Urothelium cell line (cell line): ENCODE measurements at regions not wholly inside any gene's neighbourhood (a gene's known extent, or its start where the extent isn't known, plus 50 kb on each side); places are given as distances from the start of the nearest gene placed in this dataset.

ENCODE experiments used
- DNase-seq: peaks from one replicate; pipeline ENCODE4 v3.0.0; 2011; ENCODE audit warnings: low spot score, mixed read lengths
- FAIRE-seq: peaks from 2 replicates; lab custom pipeline; 2011; peaks lifted over from hg19 to GRCh38; lab: Jason Lieb, UNC

DNA sequence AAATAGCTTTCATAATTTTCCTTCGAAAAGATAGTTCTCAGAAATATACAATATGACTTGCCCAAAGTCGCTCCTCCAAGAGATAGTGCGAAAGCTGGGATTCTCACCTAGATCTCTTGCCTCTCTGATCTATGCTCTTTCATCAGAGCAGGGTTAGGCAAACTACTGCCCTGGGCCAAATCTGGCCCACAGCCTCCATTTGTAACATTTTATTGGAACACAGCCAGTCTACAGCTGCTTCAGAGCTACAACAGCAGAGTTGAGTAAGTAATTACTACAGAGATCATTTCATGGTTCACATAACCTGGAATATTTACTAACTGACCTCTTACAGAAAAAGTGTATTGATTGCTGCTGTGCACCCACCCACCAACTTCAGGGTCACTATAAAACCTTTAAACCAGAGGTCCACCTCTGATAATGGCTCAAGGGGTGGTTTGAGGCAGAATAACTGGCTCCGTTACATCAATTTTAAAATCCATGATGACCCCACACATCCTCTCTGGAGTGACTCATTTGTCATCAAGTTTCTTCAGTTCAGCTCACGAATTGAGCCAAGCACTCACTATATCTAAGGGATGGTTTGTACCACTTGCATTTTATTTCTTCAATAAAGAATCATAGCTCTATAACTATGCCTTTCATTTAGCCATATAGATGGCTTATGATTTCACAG is 1019.0 kb downstream of the XPNPEP1 start:
- no peak for FAIRE-seq

DNA sequence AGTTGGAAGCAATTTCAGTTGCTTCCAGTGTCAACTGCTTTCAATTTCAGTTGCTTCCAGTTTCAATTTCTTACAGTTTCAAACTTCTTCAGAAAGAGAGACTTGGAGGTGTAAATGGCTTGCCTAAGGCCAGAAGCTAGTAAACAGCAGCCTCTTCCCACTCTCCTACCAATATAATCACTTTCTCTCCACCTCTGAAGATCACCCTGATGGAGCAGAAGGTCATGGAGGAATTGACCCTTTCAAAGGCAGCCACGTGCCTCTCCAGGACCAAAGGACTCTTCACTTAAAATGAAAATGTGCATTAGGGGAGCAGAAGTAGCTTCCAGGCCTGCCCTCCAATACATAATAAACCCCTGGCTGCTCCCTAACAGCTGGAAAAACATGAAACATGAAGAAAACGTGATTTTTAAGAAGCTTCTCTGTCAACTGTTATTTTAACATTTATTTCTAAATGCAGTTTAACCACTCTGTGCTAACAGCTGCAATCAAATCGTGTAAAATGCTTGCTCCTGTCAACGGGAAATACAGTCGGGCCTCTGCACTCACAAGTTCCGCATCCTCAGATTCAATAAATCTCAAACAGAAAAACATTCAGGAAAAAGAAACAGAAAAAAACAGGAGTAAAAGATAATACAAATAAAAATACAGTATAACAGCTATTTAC is 1020.6 kb downstream of the XPNPEP1 start:
- no peak for FAIRE-seq

More for the DNA sequence above, 1019.0 kb downstream of the XPNPEP1 start:
- no peak for DNase-seq

DNA sequence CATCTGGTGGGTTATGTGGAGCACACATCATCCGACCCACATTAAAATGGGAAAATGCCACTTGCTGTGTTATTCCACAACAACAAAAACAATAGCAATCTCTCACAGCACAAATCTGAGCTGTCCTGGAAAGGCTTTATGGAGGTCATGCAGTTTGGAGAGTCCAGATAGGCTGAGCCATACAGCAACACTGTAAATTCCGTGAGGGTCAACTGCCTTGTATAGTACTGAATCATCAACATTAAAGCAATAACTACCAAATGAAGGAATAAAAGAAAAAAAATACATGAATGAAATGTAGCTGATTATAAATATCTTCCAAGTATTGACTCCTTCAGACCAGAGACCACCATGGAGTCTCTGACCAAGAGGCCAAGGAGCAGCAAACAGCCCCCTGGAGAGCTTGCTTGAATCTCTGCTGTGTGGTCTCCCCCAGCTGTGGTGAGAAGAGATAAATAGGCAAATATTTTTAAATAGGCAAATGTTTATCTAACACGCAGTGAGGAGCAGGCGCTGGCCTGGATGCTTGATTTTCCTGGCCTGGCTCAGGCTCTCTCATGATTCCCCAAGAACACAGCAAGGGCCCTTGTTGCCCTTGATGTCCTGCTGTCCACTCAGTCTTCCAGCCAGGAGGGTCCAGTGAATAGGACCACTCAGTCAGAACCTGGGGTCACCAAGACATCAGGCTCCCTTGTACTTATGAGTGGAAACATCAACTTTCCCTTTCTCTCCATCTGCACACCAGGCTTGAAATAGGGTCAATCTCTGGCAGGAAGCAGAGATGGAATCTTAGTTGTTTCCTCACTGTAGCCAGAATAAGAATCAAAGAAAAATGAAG is 1021.3 kb downstream of the XPNPEP1 start:
- DNase-seq, result no peak
- no peak for FAIRE-seq

More for the DNA sequence above, 1020.6 kb downstream of the XPNPEP1 start:
- DNase-seq, result no peak

DNA sequence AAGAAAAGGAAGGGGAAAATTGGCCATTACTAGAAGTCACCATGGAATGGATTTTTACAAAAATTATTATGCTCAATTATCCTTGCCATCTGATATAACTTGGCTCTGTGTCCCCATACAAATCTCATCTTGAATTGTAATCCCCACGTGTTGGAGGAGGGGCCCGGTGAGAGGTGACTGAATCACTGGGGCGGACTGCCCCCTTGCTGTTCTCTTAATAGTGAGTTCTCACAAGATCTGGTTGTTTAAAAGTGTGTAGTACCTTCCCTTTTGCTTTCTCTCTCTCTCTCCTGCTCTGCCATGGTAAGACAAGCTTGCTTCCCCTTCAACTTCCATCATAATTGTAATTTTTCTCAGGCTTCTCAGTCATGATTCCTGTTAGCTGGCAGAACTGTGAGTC is 1023.6 kb downstream of the XPNPEP1 start:
- DNase-seq (no peak), FAIRE-seq (no peak)

DNA sequence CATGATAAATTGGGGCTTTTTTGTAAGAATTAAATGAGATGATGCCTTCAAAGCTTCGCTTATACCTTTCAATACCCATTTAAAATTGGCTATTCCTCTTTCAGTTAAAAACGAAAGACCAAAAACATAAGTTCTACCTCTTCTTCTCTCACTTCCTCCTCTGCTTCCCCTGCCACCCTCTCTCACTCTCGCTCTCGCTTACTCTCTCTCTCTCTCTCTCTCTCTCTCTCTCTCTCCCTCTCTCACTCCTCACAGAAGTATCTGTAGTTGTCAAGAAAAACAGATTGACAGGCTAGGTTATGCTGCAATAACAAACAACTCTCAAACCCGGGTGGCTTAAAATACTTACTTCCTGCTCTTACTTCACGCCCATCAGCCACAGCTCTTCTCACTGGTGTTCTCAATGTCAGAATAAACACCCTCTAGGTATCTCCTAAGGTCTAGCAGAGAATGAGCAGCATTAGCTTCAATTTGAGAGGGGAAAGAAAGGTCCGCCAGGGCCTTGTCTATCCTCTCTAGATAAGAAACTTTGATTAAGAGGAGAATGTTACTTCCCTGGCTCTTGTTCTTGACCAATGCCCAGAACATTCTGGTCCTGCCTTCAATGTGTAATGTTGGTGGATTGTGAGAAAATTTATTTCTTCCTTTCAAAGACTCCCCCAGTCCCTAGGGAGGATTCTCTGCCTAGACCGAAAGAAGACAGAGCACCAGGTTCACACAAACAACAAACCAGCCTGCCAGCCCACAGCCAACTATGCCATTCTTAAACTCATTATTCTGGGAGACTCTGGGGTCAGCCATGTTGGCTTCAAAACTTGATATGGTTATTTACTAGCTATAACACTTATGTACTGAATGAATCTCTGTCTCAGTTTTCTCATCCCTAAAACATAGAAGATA is 1028.7 kb downstream of the XPNPEP1 start:
- FAIRE-seq (no peak), DNase-seq (no peak)

DNA sequence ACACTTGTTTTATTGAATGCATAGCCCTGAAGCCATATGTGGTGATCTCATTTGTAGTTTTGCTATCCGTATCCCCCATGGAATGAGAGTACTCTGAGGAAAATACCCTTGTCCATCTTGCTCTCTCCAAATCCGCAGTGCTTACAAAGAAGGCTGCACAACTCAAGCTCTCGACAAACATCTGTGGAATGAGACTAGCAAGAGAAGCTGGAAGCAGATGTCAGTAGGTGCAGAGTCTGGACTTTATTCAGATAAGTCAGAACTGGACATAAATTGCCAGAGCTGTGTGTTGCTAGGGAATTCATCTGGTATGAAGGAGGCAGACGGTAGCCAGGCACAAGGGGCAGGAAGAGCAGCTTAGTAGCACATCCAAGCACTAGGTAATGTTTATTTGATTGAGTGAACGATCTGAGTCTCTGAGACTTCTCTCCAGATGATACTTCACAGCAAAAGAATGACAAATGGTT is 1046.2 kb downstream of the XPNPEP1 start:
- no peak for DNase-seq
- FAIRE-seq, result no peak

DNA sequence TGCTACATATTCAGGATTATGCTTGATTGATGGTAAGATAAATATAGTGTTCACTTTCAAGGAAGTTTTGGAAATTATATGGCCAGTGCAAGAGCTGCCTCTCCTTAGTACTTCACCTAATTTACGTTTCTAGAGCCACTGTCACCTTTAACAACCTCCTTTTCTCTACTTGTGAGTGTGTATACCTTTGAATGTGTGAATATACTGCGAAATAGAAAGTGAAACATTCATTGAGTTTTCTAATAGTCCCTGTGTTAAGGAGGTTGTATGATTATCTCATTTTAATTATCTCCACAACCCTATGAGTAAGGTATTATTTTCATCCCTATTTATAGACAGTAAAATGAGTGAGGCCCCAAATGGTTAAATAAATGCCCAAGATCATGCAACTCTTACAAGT is 1050.5 kb downstream of the XPNPEP1 start:
- FAIRE-seq, result no peak
- DNase-seq, result no peak

DNA sequence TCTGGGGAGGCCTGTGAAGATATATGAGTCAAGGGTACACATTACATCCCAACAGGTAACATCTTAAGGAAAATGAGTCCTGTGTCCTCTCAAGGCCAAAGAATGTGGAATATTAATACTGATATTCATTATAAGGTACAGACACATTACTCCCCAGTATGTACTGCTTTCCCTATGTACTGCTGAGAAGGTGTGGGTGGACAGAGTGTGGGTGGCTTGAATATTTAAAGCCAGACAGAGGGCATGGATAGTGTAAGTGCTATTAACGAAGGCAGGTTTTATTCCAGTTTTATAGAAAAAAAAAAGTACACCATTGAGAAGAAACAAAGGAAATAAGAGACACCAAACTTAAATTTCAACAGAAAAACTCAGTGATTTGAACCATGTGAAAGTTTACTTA is 1054.4 kb downstream of the XPNPEP1 start:
- FAIRE-seq, result no peak
- no peak for DNase-seq

DNA sequence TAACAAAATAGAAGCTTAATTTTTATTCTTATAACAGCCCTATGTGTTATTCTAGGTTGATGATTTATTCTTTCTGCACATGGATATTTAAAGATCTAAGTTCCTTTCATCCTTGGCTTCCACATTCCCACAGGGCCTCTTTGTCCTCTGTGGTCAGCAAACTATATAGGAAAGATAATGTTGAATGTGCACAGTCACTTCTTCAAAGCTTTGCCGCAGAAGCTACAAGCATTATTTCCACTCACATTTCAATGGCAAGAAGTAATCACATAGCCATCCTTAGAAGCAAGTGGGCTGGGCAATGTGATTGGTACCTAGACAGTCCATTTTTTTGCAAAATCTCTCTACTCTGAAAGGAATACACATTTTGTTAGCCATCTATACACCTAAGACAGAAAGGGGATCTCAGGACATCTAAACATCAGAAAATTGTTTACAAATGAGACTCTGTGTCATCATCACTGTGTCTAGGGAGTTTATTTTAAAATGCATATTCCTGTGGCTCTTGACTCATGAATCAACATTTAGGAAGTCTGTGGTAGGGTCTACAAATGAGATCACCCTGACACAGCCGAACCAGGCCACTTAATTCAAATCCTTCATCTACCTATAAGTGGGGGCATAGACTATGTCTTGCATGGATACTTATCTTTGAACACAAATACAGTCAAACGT is 1060.5 kb downstream of the XPNPEP1 start:
- no peak for DNase-seq
- FAIRE-seq, result no peak

DNA sequence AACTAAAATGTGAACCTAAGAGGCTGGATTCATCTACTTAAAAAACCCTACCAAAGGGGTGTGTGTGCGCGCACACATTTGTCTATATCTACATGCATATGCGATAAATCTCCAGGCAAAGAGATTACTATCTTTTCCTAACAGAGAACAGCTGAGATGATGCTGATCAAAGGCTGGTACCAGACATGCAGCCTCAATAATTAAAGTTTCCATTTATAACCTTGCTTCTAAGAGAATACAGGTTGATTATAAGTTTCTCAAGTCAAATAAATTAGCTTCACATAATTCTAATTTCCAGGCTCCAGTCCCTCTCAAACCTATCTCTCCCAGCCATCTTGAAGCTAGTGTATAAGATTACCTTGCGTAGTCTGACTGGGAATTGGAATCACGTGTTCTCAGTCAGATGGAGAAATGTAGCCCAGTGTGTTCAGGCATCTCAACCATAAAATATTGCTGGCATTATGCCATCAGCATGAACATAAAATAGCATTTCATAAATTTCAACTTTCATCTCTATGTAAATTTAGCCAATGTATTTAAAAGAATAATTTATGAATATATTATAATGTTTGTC is 1062.0 kb downstream of the XPNPEP1 start:
- no peak for DNase-seq
- no peak for FAIRE-seq

DNA sequence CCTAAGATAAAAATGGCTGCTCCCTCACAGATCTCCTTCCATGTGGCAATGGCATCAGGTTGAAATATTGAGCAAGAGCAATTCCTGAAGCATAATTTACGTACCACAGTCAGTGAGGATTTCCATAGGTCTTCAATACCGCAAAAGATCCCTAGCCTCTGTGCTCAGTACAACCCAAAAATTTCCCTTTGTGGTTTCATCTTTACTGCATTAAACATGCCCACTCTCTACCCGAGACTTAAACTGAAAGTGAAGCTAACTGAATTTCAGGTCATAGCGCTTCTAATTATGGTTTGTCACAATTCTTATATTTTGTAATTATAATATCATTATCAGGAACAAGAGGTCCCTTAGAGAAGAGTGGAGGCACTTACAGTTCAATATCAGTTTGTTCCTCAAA is 1071.1 kb downstream of the XPNPEP1 start:
- FAIRE-seq (no peak), DNase-seq (no peak)

DNA sequence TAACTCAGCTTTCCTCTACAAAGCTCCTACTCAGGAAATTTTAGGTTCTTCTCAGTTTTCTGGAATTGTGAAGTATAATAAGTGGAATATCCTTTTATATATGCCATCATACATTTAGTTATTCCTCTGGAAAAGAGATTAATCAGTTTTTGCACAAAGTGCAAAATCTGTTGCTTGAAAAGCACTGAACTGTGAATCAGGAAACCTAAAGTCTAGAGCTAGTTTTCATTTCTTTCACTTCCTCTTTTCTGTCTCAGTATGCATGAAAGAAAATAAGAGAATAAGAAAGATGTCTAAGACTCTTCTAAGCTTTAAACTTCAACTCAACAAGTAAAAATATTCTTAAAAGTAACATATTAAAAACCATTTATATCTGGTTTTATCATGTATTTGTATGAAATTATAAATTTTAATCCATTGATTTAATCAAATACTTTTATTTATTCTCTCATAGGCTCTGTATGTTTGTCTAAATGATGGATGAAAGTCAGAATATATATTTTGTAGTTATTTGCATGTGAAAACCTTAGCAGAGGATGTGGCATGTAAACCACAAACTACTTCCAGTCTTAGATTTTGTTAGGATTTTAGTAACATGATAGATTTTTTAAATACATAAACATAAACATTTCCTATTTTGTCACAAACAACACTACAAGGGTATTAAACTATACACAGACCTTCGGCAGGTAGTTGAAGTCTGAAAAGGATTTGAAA is 1073.0 kb downstream of the XPNPEP1 start:
- no peak for FAIRE-seq
- DNase-seq, result no peak

DNA sequence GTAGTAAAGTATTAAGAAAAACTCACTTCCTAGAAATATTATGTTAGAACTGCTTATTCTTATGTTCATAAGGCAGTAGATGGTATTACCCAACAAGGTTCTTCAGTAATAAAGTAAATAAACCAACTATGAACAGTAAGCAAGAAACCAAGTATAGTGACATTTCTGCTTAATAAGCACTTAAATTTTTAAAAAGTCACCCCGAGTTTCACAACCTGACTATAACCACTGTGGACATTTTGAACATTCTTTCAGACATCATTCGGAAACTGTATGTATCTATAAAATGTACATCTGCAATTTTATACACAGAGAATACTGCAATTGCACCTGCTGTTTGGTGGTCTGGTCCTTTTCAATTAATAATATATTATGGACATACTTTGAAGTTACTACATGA is 1073.6 kb downstream of the XPNPEP1 start:
- no peak for FAIRE-seq
- DNase-seq, result no peak

DNA sequence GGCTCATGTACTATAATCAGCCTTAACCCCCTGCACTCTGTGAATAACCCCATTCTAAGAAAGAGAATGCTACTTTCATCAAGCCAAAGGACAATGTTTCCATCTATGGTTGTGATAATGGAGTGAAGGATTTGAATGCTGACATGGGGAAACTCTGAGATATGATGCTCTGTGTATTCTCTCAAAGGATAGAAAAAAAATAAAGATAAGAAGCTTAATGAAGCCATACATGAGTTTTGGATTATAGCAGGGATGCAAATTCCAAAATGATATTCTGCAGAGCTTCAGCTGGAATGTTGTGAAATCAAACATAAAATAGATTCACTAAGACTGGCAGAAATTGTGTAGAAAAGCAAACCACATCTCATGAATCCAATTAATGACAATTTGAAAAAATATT is 1074.1 kb downstream of the XPNPEP1 start:
- DNase-seq (no peak), FAIRE-seq (no peak)

DNA sequence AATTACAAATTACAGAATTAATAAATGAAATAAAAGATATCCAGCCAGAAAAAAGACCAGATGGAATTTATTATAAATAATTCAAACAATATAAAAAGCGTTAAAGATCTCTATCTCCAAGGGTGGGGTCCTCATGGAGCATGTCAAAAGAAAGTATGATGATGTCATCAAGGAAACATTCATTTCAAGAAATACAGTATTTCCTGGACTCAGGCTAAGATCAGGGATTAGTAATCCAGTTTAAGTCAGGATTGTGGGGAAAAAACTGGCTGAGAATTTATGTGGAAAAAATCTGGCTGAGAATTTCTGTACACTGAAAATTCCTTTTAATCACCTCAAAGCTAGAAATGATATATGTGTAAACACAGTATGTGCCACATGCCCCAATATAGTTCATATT is 1075.3 kb downstream of the XPNPEP1 start:
- DNase-seq (no peak), FAIRE-seq (no peak)

DNA sequence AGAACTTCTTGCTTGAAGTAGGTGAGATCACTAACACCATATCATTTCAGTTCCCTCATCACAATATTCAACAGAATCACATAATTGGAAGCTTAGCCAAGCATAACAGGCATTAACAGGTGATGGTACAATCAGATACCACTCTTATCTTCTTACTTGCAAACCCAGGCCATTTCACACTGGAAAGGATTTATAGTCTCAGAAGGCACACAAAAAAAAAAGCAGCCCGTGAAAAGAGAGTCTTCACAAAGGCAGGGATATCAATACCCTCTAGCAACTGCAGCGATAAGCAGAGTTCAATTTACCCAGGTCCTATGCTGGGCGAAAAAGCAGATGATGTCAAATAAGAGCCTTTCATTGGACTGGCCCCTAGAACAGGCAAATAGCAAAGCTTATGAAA is 1082.4 kb downstream of the XPNPEP1 start:
- FAIRE-seq, result no peak

DNA sequence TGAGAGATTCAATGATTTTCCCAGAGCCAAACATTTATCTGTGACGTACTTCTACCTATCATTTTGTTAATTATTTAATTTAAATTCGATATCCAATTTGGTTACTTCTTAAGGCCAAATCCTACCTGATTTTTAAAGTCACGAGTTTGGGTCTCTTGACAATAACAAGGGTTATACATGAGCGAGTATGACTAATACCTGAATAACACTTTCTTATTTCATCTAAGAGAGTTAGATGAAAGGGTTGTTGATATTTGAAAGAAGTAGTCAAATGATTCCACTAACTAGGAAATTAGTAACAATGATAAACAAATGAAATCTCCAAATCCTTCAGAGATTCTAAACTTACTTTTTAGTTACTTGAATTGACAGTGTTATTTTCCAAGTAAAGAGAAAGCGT is 1086.9 kb downstream of the XPNPEP1 start:
- no peak for FAIRE-seq
- no peak for DNase-seq

More for the DNA sequence above, 1082.4 kb downstream of the XPNPEP1 start:
- no peak for DNase-seq

DNA sequence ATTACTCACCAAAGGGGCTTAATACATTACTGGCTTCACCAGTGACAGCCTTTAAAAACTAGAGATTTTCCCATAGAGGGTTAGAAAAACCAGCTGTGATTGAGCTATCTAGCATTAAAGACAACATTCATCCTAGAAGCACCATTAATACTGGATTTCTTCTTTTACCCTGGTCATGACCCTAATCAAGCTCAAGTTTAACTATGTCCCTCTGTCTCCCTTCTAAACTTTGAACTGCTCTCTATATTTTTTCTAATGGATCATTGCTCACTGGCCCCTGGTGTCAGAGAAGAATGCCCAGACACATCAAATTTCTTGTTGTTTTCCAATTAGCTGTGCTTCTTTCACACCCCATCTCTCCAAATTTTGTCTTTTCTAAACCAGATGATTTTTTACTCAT is 1101.3 kb downstream of the XPNPEP1 start:
- no peak for FAIRE-seq

DNA sequence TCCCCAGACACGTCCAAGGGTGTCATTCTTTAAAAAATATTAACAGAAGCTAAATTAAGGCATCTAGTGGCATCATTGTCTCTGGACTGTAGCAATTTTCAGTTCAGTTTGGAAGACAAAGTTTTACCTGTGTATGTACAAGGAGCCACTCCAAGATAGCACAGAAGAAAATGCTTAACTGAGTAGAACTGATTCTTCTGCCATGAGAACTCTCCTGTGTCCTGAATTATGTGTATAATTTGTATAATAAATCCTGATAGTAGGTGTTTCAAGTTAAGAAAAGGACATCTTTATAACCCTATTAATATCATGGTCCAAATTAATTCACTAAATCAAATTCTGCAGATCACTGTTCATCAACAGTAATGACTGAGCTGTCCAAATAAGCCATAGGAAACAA is 1104.0 kb downstream of the XPNPEP1 start:
- FAIRE-seq, result no peak
- DNase-seq, result no peak

More for the DNA sequence above, 1101.3 kb downstream of the XPNPEP1 start:
- no peak for DNase-seq
